ENCODE measurements at regions not wholly inside any gene's neighbourhood (a gene's known extent, or its start where the extent isn't known, plus 50 kb on each side); places are given as distances from the start of the nearest gene placed in this dataset.

GRCh38 chr15:47506329-47507100, 210.8 kb upstream of the SEMA6D start (continued):
- no peak for TF ChIP-seq ZNF367 (CRISPR knock-in tag; IDR thresholded peaks at IDR 0.05; ENCODE audit: borderline replicate concordance)
- TF ChIP-seq ELF4 (CRISPR knock-in tag; IDR thresholded peaks at IDR 0.05; ENCODE audit: borderline replicate concordance): no peak
- no peak for TF ChIP-seq MTF1 (CRISPR knock-in tag; IDR thresholded peaks at IDR 0.05)

- H3K9me3 ChIP-seq (ENCODE audit: low read length): peaks cover 48% of the 10 kb centered on the region
- ATAC-seq: no peak
- no peak overlapping the region for H3K9ac ChIP-seq (ENCODE audit: insufficient read depth, low read depth, low read length)
- H3K79me2 ChIP-seq (ENCODE audit: insufficient read depth, low read length): no peaks in the 10 kb centered on the region
- CTCF ChIA-PET (ENCODE audit: low intra/inter-chr PET ratio, low total read pairs): no interaction called here
- H2AFZ ChIP-seq (ENCODE audit: low read length): no peak overlapping the region
- POLR2A ChIA-PET: no interaction called here
- intact Hi-C loops (cut with micrococcal nuclease; ENCODE audit: unreplicated experiment) (no loop called here), in situ Hi-C loops (cut with HindIII; ENCODE audit: extremely low pct_ligation_motif_present, low pct_unique_long_range_greater_than_20kb) (no loop called here)
- no peak overlapping the region for H3K4me2 ChIP-seq (ENCODE audit: low read depth, low read length)
- H3K36me3 ChIP-seq (replicated peaks in 1 of 2; ENCODE audit: control insufficient read depth in 1 of 2, insufficient read depth in 2 of 2, low read length in 2 of 2): no peaks in the 10 kb centered on the region
- no peak overlapping the region for H3K4me3 ChIP-seq (replicated peaks in 1 of 3; ENCODE audit: insufficient read depth in 1 of 3, low read depth in 2 of 3, low read length in 3 of 3)
- 6% methylated on average over 6 of the region's 6 CpGs for WGBS (ENCODE audit: low lambda C conversion rate)
- no peak for FAIRE-seq
- TF ChIP-seq ELF1 (CRISPR knock-in tag; IDR thresholded peaks at IDR 0.05) (no peak), SNAPC5 (CRISPR knock-in tag; IDR thresholded peaks at IDR 0.05; ENCODE audit: borderline replicate concordance) (no peak), RXRA (CRISPR knock-in tag; IDR thresholded peaks at IDR 0.05) (no peak), TARDBP (CRISPR knock-in tag; IDR thresholded peaks at IDR 0.05) (no peak), ZBTB25 (CRISPR knock-in tag; IDR thresholded peaks at IDR 0.05) (no peak), ZNF180 (CRISPR knock-in tag; IDR thresholded peaks at IDR 0.05; ENCODE audit: borderline replicate concordance, low read depth) (no peak), RBAK (CRISPR knock-in tag; IDR thresholded peaks at IDR 0.05) (no peak)
- no TSS peak for BruUV-seq (replicated peaks)
- DNase-seq (ENCODE audit: low spot score): no peak
- H3K27ac ChIP-seq (ENCODE audit: extremely low read length, insufficient read depth, low read length): no peak overlapping the region
- no peaks in the 10 kb centered on the region for H3K27me3 ChIP-seq (ENCODE audit: control insufficient read depth in 1 of 2, insufficient read depth in 2 of 2, low read length in 2 of 2)
- H4K20me1 ChIP-seq (ENCODE audit: insufficient read depth, low read length): no peaks in the 10 kb centered on the region
- no peaks in the 10 kb centered on the region for H3K4me1 ChIP-seq (ENCODE audit: insufficient read depth, low read length)
Measured at GRCh38 chr15:47507221-47507985, 209.9 kb upstream of the SEMA6D start.
